ENCODE measurements at regions not wholly inside any gene's neighbourhood (a gene's known extent, or its start where the extent isn't known, plus 50 kb on each side); places are given as distances from the start of the nearest gene placed in this dataset.

GRCh38 chr2:55118643-55119083 lies 68.4 kb upstream of the RTN4 start:
- TF ChIP-seq CTCF (tag by site-specific recombination; IDR thresholded peaks at IDR 0.05) (no peak), PRDM1 (tag by site-specific recombination; IDR thresholded peaks at IDR 0.05) (no peak), ZNF549 (tag by site-specific recombination; IDR thresholded peaks at IDR 0.05) (no peak), ZBTB21 (tag by site-specific recombination; IDR thresholded peaks at IDR 0.05) (no peak), ZNF274 (IDR thresholded peaks at IDR 0.05; ENCODE audit: low read length) (no peak), ZNF274 (tag by site-specific recombination; IDR thresholded peaks at IDR 0.05; ENCODE audit: borderline replicate concordance) (no peak), ATF2 (tag by site-specific recombination; IDR thresholded peaks at IDR 0.05; ENCODE audit: low read depth) (no peak), ZNF350 (tag by site-specific recombination; IDR thresholded peaks at IDR 0.05) (no peak), ZNF112 (tag by site-specific recombination; IDR thresholded peaks at IDR 0.05) (no peak), ZNF777 (tag by site-specific recombination; IDR thresholded peaks at IDR 0.05; ENCODE audit: borderline replicate concordance) (no peak), ZNF335 (tag by site-specific recombination; conservative IDR thresholded peaks at IDR 0.05) (no peak), GLIS1 (tag by site-specific recombination; IDR thresholded peaks at IDR 0.05) (no peak), MYNN (tag by site-specific recombination; IDR thresholded peaks at IDR 0.05; ENCODE audit: borderline replicate concordance) (no peak), ZNF785 (tag by site-specific recombination; IDR thresholded peaks at IDR 0.05) (no peak)

Data from HEK293 (cell line).